CD4-positive, alpha-beta T cell treated with Interleukin-4 for 4 hours (primary cell): ENCODE measurements at regions not wholly inside any gene's neighbourhood (a gene's known extent, or its start where the extent isn't known, plus 50 kb on each side); places are given as distances from the start of the nearest gene placed in this dataset.

Experiments
- DNase-seq: peaks from one replicate; pipeline ENCODE4 v3.0.0-alpha.2; 2020

DNA sequence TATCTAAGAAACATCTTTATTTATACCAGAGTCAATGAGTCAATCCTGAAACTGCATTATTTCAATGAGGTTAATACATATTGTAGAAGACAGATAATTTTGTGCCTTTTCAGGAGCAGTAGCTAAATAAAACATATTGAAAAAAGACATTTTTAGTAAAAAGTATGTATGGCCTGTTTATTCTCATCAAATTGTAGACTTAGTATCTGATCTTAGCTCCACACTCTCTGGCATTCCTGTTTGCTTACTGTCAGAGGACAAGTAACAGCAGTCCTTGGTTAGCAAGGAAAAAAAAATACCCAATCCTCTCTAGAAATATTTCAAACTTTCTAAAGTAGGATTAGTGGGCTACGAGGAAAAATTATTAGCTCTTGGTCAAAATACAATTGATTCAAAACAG, 50.5 kb upstream of the GUCY1A1 start:
- no peak for DNase-seq

DNA sequence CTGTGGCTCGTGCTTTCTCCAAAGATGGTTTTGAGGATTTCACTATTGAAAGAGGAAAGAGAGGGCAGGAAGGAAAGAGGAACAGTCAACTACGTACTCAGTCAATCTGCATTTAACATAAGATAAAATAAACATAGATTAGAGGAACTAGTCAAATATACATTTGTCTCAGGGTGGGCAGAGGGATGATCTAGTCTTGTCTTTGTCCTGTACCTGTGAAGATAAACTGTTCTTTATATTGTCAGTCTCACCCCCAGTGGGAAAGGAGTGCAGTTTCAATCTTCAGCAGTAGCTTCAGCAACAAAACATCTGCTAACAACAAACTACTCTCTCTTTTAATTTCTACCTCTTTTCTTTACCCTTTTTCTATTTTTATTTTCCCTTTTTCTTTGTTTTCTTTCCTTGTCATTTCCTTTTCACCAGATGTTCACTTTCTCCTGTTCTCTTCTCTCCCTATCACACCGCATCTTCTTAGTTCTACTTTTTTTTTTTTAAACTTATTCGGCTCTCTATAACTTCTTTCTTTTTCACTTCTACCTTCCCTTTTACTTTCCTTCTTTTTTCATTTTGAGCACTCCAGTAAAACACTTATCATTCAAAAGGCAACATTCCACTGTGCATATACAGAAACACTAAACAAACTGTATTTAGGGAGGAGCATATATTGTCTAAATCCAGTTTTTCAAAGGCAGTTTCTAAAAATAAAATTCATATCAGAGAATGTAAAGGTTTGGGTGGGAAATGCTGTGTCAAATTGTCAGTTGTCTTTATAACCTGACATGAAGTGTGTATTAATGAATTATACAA, 51.4 kb upstream of the GUCY1A1 start:
- DNase-seq: no peak

DNA sequence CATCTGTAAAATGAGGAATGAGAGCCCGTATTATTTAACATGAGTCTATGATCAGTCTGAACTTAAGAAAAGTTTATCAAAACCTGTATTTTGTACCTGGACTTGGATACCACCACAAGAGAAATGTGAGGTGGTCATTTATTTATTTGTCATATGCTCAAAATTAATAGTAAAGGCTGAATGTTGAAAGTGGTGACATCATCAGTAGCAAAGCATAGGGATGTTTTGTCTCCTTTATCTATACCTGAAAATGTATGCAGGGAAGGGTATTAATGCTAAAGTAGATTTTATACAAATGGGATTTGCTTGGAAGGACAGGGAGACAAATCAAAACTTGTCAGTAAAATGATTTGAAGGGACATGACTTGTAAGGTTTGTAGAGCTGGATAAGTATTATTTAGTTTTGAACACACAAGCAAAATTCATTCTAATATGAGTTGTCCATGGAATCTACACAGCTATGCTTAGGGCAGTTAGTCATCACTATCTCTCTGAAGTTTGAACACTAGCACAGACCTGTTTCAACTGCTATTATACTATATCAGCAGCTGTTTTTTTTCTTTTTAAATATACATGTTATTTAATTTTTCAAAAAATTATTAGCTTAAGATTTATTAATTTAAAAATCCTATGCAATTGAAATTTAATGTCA, 52.4 kb upstream of the GUCY1A1 start:
- DNase-seq: no peak

DNA sequence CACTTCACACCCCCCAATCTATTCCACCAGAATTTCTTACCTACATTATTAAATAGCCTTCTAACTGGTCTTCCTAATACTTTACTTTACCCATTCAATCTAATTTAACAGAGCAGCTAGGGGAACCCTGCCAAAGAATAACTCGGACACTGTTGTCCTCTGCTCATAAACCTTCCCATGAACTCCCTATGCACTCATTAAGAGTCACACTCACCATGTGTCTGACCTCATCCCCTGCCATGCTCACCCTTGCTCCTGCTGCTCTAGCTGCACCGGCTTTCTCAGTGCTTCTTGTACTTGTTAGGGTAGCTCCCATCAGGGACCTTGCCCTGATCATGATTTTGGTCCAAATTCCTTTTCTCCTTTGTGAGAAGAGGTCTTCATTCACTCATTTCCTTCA, 54.6 kb upstream of the GUCY1A1 start:
- DNase-seq: no peak

GRCh38 chr4:155611501-155611900, 55.1 kb upstream of the GUCY1A1 start:
- DNase-seq: no peak

GRCh38 chr4:155610143-155610542, 56.5 kb upstream of the GUCY1A1 start:
- DNase-seq: no peak

GRCh38 chr4:155609455-155610059, 57.1 kb upstream of the GUCY1A1 start:
- no peak for DNase-seq

DNA sequence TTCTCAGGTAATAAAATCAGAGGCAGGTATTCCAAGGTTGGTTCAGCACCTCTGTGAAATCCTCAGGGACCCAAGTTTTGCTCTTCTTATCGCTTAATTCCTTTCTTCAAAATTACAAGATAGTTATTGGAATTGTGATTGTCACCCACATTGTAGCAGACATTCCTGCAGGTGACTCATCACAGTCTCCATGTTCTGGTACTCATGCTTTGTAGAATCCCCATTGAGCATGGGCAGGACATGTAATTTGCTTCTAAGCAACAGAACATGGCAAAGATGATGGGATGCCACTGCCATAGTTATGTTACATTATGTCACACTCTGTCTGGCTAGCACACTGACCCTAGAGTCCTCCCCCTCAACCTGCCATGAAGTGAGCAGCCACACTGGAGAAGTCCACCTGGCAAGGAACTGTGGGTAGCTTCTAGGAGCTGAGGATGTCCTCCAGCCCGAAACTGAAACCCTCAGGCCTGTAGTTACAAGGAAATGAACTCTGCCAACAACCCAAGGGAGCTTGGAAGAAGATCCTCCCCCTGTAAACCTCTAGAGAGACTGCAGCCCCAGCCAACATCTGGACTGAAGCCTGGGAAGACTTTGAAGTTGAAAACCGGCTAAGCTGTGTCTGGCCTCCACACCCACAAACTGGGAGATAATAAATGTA, 58.3 kb upstream of the GUCY1A1 start:
- no peak for DNase-seq

DNA sequence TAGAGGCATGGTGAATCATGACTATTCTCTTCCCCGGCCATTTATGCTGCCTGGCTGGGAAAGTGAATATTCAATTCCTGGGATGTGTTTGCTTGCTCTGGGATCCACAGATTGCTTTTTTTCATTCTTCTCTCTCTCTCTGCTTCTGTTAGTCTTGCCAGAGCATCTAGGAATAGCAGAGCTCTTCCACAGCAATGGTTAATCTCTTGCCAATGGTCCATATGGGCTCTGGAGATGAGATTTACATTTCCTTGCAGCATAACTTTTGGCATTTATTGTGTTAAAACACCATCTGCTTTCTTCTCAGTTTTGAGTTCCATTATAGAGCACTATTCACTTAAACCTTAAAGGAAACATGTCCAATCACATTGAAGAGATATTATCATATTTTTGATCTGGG, 59.2 kb upstream of the GUCY1A1 start:
- no peak for DNase-seq

DNA sequence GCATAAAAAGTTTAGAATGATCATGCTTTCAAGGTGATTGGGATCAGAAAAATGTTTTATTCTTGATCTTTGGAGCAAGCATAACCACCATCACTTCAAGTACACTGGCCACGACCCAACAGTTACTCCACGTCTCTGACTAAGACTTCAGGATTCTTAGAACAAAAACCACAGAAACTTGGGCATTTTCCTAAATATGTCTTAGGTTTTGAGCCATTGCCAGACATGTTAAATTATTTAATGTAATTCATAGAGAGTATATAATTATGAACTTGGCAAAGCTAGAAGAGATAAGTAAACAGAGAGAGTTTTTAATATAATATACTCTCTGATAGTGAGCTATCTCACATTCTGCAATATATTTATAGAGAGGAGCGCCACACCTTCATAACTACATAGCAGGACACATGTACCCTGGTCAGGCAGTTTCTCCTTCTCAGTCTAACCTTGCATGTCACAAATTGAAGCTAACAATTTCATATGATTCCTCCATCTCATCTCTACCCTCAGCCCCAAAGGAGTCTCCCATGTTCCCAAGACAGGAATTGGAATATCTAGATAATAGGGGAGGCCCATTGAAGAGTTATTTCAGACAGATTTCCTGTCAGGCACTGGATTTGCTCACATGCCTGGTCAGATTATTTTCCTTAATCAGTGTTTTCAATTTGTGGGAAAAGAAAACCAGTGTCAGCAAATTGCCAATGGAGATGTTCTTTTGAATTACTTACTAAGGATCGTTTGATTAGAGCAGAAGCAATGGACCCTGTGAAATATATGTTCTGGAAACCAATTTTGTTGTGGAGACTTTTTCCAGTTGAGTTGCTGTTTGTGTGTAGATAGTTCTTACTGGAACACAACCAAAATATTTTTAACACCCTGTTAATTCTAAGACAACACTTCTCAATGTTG, 61.7 kb upstream of the GUCY1A1 start:
- DNase-seq: no peak

DNA sequence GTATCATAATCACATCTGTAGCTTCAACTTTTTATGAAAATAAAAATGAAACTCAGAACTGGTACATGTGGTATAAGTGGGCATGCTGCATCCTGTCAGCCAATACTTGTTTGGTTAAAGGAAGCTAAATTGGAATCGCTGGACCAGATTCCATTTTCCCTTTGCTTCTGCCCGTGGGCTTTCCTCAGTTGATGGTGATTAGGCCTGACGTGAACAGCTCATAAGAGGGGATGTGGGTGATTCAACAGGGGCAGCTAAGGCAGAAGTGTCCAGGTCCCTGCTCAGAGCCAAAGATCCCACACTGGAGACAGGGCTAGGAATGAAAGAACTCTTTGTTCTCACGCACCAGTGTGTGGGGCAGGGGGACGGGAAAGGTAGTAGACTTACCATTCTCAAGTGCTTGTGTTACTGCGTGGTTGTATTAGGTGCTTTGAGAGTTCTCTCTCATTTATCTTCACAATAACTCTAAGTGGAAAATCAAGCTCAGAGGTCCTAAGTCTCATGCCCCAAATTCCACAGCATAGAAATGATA, 63.2 kb upstream of the GUCY1A1 start:
- DNase-seq: no peak

- DNase-seq: no peak
Observed at GRCh38 chr4:155602351-155603140, 64.1 kb upstream of the GUCY1A1 start.

DNA sequence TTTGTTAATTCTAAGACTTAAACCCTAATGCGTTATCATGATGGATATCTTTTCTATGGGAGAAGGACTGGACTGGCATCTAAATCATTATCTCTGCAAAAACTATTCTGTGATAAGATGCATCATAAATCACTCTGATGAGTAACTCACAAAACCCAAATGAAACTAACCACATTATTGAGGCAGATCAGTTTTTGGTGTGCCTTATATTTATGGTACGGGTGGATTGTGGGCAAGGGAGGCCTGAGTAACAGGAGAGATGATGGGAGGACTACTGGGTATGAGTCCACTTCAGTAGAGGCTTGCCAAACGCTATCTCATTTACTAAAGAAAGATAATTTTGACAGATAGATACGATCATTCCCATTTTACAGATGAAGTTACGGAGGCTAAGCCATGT, 66.4 kb upstream of the GUCY1A1 start:
- DNase-seq: no peak

- DNase-seq: no peak
Observed at GRCh38 chr4:155599596-155599995, 67.1 kb upstream of the GUCY1A1 start.

GRCh38 chr4:155599085-155599484, 67.6 kb upstream of the GUCY1A1 start:
- no peak for DNase-seq

GRCh38 chr4:155597933-155598451, 68.7 kb upstream of the GUCY1A1 start:
- no peak for DNase-seq

- no peak for DNase-seq
Observed at GRCh38 chr4:155597281-155597680, 69.4 kb upstream of the GUCY1A1 start.

DNA sequence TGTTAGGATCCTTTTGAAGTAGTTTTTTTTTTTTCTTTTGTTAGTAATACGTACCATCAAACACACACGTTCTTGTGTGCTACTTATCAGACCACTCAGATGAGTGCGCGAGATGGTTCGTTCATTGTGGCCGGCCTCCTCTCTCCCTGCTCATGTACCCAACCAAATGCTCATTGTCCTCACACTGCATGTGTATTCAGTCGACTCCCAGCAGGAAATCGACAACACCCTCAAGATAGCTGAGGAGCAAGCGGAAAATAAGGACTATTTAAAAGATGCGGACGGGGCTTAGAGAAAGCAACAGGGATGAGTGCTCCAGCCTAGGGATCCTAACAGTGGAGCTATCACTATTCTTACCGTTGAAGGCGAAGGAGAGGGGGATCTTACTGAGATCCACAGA, 72.9 kb upstream of the GUCY1A1 start:
- DNase-seq: no peak

GRCh38 chr4:155592938-155593297, 73.7 kb upstream of the GUCY1A1 start:
- no peak for DNase-seq

GRCh38 chr4:155592179-155592937, 74.3 kb upstream of the GUCY1A1 start:
- DNase-seq: no peak

- no peak for DNase-seq
Observed at GRCh38 chr4:155591738-155592143, 74.9 kb upstream of the GUCY1A1 start.
